Stimulated activated CD4-positive, alpha-beta T cell treated with anti-CD3 and anti-CD28 coated beads, TNF-alpha, amount 100 ng/mL, for 4 hours (primary cell): ENCODE measurements at regions not wholly inside any gene's neighbourhood (a gene's known extent, or its start where the extent isn't known, plus 50 kb on each side); places are given as distances from the start of the nearest gene placed in this dataset.

ENCODE experiments used
- DNase-seq, 3 experiments: peaks; one replicate each; pipeline ENCODE4 v3.0.0-alpha.2; 2020; ENCODE audit warnings: low read depth in 3 of 3

DNA sequence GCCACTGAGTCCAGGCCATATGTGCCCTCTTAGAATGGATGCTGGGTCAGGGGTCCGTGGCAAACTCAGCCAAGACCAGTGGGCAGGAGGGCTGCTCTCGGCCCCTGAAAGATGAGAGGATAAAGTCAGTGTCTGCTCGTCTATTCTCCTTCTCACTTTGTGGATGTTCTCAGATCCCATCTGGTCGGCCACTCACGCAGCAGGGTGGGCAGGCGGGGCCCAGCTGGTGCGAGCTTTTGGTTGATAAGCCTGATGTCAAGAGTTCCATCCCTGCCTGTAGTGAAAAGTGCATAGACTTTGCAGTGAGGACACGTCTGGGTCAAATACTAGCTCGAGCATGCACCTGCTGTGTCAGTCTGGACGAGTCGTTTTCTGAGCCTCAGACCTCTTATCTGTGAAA lies 556.2 kb upstream of the EEF2KMT start:
- DNase-seq: no peak

DNA sequence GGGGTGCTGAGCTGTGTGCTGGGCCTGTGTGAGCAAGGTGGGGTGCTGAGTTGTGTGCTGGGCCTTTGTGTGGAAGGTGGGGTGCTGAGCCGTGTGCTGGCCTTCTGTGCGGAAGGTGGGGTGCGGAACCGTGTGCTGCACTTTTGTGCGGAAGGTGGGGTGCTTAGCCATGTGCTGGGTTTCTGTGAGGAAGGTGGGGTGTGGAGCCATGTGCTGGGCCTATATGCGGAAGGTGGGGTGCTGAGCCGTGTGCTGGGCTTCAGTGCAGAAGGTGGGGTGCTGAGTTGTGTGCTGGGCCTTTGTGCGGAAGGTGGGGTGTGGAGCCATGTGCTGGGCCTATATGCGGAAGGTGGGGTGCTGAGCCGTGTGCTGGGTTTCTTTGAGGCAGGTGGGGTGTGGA lies 555.4 kb upstream of the EEF2KMT start:
- DNase-seq: no peak

DNA sequence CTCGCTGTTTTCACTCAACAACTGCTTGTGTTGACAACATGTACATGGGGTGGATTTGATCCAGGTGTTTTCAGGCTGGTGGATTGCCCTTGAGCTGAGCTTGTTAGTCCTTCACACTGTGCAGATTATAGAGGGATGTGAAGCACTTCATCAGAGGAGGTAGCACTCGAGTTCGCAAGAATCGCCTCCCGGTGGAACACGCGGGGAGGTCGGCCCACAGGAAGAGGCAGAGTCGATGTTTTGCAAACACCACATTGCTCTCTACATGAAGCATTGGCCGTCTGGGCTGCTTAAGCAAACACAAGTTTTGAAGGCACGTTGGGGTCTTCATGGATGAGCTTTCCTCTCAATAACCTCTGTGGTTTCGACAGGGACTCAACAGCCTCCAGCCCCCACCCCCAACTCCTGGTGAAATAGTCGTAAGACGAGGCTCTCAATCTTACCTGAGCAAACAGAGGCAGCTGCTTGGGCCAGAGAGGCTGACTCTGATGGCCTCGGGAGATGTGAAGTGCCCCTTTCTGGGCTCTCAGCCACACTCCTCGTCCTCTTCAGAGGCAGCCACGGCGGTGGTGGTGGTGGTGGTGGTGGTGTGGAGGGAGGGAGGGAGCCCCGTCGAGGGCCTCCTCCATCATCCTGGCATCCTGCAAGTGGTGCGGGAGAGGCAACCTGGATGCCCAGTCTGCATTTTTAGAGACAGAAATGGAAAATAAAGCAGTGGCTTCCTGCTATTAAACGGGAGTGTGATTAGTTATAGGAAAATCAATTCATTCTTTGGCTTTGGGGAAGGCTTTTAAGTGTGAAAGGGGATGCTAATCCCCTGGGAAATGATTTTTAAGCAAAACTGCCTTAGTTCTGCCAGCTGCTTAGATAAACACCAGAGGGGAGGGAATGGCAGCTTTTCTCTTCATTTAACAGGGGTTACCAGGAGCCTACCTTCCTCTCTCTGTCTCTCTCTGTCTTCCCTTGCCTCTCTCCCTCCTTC lies 552.5 kb upstream of the EEF2KMT start:
- no peak for DNase-seq

DNA sequence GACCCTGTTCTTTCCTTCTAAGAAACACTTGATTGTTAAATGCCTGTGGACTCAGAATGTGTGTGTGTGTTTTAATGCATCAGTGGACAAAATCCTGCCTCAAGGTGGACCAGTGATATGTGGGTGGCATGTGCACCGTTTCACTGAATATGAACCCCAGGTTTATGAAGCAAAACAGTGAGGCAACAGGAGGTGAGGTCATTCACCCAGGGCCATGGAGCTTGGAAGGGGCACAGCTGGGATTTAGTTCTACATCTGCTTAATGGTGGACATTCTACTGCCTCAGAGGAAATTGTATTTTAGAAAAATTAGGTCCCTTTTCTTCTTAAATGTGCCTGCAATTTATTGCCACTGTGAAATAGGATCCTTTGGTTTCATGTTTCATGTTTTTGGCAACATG lies 549.5 kb upstream of the EEF2KMT start:
- DNase-seq: no peak

DNA sequence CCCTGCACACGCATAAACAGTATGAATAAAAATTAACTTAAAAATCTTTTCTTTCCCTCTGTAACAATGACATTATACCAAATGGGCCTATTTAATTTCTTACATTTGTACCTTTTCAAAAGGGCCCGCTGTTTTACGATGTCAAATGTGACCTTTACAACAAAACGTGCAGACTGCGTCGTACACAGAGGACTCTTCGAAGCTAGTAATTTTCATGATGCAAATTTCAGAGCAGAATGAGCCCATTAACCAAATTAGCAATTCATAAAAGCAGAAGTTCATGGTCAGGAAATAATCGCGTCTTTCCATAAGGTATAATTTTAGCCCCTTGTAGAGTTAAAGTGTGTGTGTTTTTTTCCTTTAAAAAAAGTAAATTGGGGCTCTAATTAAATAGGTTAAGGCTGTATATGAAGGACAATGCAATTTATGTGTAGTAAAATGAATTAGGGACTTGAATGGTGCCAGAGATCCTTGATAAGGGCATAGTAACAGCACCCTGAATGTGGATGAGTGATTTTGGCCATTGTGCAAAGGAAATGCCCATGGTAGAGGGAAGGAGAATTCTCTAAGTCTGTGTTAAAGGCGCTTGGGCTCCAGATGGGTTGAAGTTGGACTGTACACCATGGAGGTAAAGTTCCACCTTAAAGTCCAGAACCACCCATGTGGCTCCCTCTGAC lies 546.4 kb upstream of the EEF2KMT start:
- DNase-seq: no peak

DNA sequence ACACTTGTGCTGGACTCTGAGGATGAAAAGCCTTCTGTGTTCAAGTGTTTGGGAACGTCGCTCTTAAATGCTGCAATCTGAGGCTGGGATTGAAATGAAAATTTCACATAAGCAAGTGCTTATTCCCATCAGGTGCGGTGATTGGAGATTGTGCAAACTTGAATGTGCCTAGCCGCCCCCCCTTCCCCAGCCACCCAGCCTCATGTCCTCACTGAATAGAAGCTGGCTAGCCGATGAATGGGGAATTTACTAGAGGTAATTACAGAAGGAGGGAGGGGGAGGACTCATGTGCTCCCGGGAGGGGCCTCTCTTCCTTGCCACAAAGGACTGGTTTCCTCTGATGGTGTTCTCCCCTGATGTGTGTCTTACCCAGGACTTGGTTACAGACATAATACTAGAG lies 544.8 kb upstream of the EEF2KMT start:
- DNase-seq: no peak

DNA sequence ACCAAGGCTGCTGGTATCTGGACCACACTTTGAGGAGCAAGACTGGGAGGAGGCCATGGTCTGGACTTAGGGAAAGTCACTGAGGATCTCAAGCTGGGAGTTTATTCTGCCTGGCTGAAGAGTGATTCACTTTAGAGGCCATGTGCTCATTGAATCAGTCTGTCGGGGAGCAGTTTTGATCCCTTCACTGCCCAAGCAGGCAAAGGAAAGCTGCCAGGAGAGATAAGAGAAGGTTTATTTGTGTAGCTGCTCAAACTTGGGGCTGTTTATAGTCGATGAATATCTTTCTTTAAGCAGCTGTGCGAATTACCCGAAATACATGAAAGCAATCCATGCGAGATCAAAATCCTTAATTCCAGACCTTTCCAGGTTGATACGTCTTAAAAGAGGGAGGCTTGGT lies 544.4 kb upstream of the EEF2KMT start:
- DNase-seq: no peak

DNA sequence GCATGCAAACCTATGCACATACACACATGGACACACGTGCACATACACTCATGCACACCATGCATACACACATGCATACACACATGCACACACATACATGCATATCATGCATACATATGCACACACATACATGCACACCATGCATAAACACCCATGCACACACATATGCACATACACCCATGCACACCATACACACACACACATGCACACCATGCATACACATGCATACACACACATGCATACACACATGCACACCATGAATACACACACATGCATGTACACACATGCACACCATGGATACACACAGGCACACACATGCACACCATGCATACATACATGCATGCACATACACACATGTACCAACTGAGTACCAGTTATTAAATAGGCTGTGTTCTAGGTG lies 543.3 kb upstream of the EEF2KMT start:
- DNase-seq: no peak

DNA sequence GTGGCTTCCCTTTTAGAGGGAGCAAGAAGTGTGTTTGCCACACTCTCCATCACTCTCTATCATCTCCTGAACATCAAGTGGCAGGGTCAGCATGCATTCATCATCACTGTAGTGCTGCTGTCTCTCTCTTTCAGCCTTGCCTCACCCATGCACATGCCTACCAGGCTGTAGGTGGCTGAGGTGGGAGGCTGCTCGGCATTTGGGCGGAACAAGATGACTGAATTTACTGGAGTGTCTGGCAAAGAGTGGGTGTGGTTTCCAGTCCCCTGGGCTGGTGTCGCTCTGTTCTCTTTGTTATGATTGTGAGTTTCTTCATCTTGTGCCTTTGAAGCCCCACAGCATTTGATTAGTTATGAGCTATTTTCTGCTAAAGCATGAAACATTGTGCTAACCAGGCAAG lies 541.9 kb upstream of the EEF2KMT start:
- DNase-seq: no peak

DNA sequence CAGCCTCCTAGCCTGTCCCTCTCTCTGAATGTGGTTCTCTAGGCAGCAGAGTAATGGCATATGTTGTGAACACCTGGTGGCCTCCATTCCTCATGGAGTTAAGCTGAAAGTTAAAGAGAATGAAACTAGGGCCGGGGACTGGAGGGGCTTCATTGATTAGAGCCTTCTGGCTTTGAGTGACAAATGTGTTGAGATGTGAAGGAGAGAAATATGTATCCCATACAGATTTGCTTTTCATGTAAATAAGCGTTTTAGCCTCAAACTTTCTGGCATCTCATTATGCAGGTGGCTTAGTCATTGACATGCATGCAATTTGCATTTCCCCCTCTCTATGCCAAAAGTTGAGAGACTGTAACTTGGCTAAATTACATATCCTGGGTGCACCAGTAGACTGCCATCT lies 537.7 kb upstream of the EEF2KMT start:
- no peak for DNase-seq

DNA sequence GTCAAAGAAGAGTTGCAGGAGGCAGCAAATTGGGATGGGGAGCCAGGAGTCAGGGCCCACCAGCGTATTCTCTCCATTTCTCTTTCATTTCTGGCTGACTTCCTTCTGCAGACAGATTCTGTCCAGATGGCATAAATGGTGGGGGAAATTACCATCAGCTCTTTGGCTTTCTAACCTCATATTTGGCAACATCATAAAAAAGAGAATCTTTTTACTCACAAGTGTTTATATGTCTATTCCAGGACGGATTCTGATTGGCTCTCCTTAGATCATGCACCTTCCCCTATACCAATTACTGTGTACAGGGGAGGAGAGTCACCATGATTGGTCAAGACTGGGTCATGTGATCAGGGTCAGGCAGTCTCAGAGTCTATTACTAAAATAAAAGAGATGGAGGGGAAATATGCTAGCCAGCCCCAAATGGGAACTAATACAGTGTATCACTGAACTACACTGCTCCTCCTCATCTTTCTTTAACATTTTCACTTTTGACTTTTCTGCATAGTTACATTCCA lies 537.1 kb upstream of the EEF2KMT start:
- DNase-seq: no peak

DNA sequence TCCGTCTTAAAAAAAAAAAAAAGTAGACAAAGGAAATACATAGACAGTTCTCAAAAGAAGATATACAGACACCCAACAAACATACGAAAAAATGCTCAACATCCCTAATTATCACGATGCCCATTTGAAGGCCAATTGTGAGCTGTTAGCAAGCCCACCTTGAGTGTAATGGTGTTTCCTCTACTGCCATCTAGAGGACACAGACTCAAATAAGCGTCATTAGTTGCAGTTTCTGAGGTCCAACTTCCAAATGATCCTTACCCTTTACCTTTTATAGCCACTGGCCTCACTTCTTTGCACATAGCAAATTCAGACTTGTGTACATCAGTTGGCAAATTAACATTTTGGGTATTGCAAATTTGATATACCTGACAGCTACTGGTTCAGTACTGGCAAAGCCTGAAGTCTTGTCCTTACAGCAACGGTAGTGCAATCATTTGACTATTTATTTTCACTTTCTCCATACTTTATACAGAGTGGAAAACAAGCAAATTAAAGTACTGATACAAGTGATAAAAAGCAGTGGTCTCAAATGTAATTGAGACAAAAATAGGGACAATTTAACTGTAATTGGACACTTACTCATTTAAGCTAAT lies 536.3 kb upstream of the EEF2KMT start:
- DNase-seq: no peak

DNA sequence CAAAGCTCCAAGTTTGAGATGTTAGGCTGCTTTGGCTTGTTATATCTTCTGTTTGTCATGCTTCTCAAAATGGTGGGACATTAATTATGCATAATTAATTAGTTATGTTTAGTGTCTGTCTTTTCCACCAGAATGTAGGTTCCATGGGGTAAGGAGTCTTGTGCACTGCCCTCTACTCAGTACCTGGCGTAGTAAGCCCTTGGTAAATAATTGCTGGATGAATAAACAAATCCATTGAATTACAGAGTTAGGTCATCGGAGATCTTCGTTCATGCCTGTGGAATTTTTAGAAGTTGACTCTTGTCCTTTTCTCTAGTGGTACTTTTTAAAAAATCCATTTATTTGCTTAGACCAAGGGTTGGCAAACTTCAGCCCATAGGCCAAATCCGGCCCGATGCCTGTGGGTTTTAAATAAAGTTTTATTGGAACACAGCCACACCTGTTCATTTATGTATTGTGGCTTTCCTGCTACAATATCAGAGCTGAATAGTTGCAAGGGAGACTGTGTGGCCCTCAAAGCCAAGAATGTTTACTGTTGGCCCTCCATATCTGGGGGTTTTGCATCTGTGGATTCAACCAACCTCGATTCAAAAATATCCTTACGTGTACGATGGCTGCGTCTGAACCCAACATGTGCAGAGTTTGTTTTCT lies 524.8 kb upstream of the EEF2KMT start:
- no peak for DNase-seq

DNA sequence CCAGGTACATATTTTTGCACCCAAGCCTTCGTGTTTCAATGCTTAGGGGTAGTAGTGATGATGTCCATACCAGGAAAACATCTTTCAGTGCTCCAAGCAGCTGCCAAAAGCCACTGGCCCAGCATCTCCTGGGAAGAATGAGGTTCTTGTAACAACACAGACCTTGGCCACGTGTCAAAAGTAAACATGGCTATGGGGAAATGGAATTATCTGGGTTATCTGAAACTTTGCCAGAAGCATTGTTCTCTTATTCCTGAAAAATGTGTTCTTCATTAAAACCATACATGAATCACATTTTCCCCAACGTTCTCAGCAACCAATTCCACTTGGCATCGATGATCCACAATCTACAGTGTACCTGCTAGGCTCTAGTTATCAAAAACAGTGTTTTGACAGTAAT lies 524.2 kb upstream of the EEF2KMT start:
- DNase-seq: no peak

DNA sequence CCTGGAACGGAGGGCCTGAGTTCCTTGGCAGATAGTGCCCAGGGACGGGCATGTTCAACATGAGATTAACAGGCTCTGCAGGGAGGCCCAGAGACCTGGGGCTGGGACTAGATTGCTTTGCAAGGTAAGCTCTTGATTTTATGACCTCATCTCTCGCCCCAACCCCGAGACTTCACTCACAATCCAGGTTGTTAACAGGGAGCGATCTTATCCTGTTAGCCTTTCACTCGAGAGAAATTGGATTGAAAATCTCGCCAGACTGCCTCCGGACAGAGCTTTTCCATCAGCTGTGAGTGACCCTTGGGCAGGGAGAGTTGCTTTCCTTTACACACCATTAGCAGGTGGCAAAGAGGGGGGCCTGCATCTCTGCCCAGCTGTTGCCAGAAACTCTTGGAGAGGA lies 521.7 kb upstream of the EEF2KMT start:
- DNase-seq: no peak

DNA sequence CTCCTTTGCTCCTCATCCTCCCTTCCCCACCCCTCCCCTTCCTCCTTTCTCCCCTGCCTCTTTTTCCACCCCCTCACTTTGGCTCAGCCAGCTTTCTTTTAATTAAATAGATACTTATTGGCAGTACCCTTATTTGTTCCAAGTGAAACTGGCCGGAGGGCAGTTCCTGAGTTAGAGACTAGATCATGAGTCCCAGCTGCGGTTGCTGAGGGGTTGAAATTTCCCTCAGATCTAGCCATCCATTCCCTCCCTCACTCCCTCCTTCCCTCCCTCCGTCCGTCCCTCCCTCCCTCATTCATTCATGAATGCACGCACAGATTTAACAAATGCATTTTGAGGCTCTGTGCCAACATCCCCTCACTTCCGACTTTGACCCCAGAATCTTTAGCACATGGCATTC lies 519.2 kb upstream of the EEF2KMT start:
- DNase-seq: no peak

DNA sequence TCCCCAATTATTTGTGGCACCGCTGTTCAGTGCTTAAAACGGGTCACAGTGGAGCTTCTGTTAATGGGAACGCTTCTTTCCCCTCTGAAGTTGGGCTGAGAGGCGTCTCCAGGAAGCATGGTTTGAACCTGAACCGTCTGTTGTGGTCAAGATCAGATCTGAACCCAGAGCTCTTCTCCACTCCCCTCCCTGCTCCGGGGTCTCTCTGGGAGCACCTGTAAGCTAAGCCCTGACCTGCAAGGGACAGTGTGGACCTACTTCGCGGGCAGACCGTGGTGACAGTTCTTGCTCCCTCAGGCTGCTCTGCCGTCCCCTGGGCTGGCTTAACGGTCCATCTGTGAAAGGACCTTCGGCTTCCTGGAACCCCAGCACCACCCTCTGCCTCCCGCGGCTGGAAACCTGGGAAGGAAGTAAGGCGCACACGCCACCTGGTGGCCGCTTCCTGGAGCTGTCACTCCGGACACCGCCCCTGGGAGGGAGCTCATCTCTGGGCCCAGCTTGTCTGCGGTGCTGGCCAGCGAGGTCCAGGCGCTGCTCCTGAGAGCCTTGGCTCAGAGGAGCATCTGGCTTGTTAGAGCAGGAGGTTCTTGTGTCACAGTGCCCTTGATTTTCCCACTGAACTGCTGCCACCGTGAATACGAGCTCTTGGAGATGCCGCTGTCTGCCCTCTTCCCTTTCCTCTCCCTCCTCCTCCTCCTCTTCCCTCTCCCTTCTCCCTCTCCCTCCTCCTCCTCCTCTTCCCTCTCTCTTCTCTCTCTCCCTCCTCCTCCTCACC lies 518.5 kb upstream of the EEF2KMT start:
- no peak for DNase-seq

DNA sequence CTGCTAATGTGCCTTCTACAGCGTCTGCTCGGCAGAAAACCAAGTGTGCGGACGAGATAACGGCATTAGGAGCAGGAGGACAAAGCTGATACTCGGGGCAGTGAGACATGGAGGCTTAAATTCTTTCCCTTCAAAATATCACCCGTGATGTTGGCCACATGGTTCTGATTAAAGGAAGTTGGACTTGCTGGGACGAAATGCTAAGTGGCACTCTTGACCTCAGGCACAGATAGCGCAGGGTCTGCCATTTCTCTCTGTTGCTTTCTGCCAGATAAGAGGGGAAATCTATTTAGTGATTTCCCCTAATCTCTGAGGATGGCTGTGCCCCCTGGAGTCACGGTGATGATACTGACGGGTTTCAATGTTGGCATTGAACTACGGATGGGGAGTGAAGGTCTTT lies 509.6 kb upstream of the EEF2KMT start:
- DNase-seq: no peak

DNA sequence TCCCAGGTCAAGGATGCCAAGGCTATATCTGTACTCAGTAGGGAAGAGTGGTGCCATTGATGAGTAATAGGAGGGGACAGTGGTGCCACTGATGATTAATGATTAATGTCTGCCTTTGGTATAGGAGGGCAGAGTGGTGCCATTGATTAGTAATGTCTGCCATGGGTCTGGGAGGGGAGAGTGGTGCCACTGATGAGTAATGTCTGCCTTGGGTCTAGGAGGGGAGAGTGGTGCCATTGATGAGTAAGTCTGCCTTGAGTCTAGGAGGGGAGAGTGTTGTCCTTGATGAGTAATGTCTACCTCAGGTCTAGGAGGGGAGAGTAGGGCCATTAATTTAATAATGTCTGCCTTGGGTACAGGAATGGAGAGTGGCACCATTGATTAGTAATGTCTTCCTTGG lies 507.8 kb upstream of the EEF2KMT start:
- no peak for DNase-seq

DNA sequence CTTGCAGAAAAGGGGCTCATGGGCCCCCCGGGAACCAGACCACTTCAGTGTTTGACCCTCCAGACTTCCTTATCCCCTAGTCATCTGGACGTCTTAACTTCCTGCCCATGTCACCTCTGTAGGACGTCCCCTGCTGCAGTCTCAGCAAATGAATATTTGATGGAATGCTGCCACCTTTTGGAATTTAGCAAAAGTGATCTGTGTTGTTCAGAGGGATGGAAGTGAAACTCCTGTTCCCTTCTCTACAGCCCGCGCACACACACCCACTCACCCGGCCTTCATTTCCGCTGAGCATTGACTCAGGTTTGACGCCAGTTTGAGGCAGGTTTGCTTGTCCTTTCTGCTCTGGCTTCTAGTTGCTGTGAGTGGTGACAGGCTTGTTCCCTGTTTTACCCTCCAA lies 507.2 kb upstream of the EEF2KMT start:
- no peak for DNase-seq

DNA sequence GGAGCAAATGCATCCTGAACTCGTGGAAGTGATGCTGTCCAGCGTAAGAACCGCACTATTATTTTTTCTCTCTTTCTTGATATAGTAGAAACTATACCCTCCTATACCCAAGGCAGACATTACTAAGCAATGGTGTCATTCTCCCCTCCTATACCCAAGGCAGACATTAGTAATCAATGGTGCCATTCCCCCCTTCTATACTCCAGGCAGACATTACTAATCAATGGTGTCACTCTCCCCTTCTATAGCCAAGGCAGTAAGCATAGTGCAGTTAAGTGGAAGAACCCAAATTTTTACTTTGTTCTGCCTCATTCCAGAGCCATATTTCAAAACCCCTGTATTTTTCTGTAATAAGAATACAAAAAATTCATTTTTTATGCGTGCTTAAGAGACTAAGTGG lies 506.2 kb upstream of the EEF2KMT start:
- DNase-seq: no peak
